K562 (cell line): ENCODE measurements at regions not wholly inside any gene's neighbourhood (a gene's known extent, or its start where the extent isn't known, plus 50 kb on each side); places are given as distances from the start of the nearest gene placed in this dataset.

Experiments
- CBFB ChIP-seq: sonication (generic); formaldehyde crosslinking; IDR thresholded peaks from 2 replicates; pipeline ENCODE4 v1.4.0; 2020; ENCODE audit warnings: mild to moderate bottlenecking, missing genetic modification reagents
- GTF2F1 ChIP-seq: IDR thresholded peaks from 2 replicates; pipeline ENCODE4 v1.6.1; 2011; ENCODE audit warnings: low read depth, low read length, improper control_type of control experiment
- HLTF ChIP-seq: fragments of 450-650 bp; IDR thresholded peaks from 2 replicates; pipeline ENCODE4 v1.6.1; 2016
- IFI16 ChIP-seq: fragments of 250-450 bp; sonication (Bioruptor Pico); IDR thresholded peaks from 2 replicates; pipeline ENCODE4 v2.1.2; 2022; ENCODE audit warnings: mild to moderate bottlenecking, inconsistent platforms
- KDM5B ChIP-seq: fragments of 200-600 bp; sonication (generic); IDR thresholded peaks from 2 replicates; pipeline ENCODE4 v1.6.1; 2012; ENCODE audit warnings: low read depth, mild to moderate bottlenecking, moderate library complexity, low read length, control low read depth, inconsistent platforms; ENCODE audit not compliant: insufficient replicate concordance
- KLF1 ChIP-seq: fragments of 450-650 bp; IDR thresholded peaks from 2 replicates; pipeline ENCODE4 v1.6.1; 2016; ENCODE audit warnings: missing genetic modification characterization, missing compliant biosample characterization
- MYBL2 ChIP-seq, 2 experiments: fragments of 450-650 bp in 1 of 2; sonication (generic) in 1 of 2; formaldehyde crosslinking in 1 of 2; IDR thresholded peaks; 2 replicates each; pipeline versions ENCODE4 v1.6.1 to v1.8.1; 2017 to 2022; ENCODE audit warnings: borderline replicate concordance in 1 of 2, inconsistent platforms in 1 of 2, low read depth in 1 of 2, mild to moderate bottlenecking in 1 of 2, missing genetic modification reagents in 1 of 2, moderate library complexity in 1 of 2
- PHB2 ChIP-seq: fragments of 450-650 bp; IDR thresholded peaks from 2 replicates; pipeline ENCODE4 v1.6.1; 2017; ENCODE audit warnings: low read depth
- PHF8 ChIP-seq: fragments of 200-600 bp; sonication (generic); IDR thresholded peaks from 2 replicates; pipeline ENCODE4 v1.6.1; 2012; ENCODE audit warnings: mixed run types, mild to moderate bottlenecking, inconsistent platforms, low read length, moderate library complexity, borderline replicate concordance
- POLR2AphosphoS5 ChIP-seq: IDR thresholded peaks from 2 replicates; pipeline ENCODE4 v1.6.1; 2011; ENCODE audit warnings: mild to moderate bottlenecking, low read depth, low read length, moderate library complexity; ENCODE audit not compliant: control insufficient read depth, insufficient read depth
- POLR2H ChIP-seq: IDR thresholded peaks from 2 replicates; pipeline ENCODE4 v1.6.1; 2016; ENCODE audit warnings: missing genetic modification characterization, low read depth, mild to moderate bottlenecking, control low read depth, missing compliant biosample characterization, moderate library complexity
- RFX7 ChIP-seq: fragments of 250-450 bp; sonication (Bioruptor Pico); IDR thresholded peaks from 2 replicates; pipeline ENCODE4 v1.5.1; 2021; ENCODE audit warnings: mild to moderate bottlenecking
- SP1 ChIP-seq: sonication (generic); formaldehyde crosslinking; IDR thresholded peaks from 2 replicates; pipeline ENCODE4 v1.8.1; 2022; ENCODE audit warnings: mild to moderate bottlenecking, missing genetic modification reagents
- STAT5A ChIP-seq: IDR thresholded peaks from 2 replicates; pipeline ENCODE4 v1.6.1; 2012; ENCODE audit warnings: low read length, inconsistent platforms, borderline replicate concordance
- U2AF1 ChIP-seq: fragments of 200-400 bp; formaldehyde crosslinking; optimal IDR thresholded peaks from 2 replicates; pipeline ENCODE3; 2017; ENCODE audit warnings: mild to moderate bottlenecking, low read depth, low read length, moderate library complexity
- ZNF3 ChIP-seq: fragments of 250-450 bp; sonication (Bioruptor Pico); IDR thresholded peaks from 2 replicates; pipeline ENCODE4 v1.5.0; 2021; ENCODE audit warnings: mild to moderate bottlenecking, moderate library complexity
- ZNF324 ChIP-seq: fragments of 250-450 bp; sonication (Bioruptor Pico); IDR thresholded peaks from 2 replicates; pipeline ENCODE4 v1.4.0; 2020; ENCODE audit warnings: mild to moderate bottlenecking
- ZNF644 ChIP-seq: fragments of 200-800 bp; sonication (Bioruptor generic); IDR thresholded peaks from 2 replicates; pipeline ENCODE4 v1.6.1; 2016; ENCODE audit warnings: low read depth, missing genetic modification characterization, missing compliant biosample characterization
- ZNF75A ChIP-seq: fragments of 450-650 bp; formaldehyde crosslinking; IDR thresholded peaks from 2 replicates; pipeline ENCODE4 v1.4.0; 2020; ENCODE audit warnings: mild to moderate bottlenecking
- TF ChIP-seq, protein P1 (sequence below): fragments of 450-650 bp; IDR thresholded peaks from 2 replicates; pipeline ENCODE4 v1.6.1; 2016
- TF ChIP-seq, protein P2 (sequence below): fragments of 250-450 bp; sonication (Bioruptor Pico); IDR thresholded peaks from 2 replicates; pipeline ENCODE4 v1.4.0; 2020; ENCODE audit warnings: mild to moderate bottlenecking
- TF ChIP-seq, protein P3 (sequence below), 2 experiments: fragments of 450-650 bp; IDR thresholded peaks; 2 replicates each; pipeline ENCODE4 v1.6.1; 2018; ENCODE audit warnings: mild to moderate bottlenecking in 2 of 2, low read depth in 1 of 2; ENCODE audit not compliant: partially characterized antibody in 2 of 2

DNA sequence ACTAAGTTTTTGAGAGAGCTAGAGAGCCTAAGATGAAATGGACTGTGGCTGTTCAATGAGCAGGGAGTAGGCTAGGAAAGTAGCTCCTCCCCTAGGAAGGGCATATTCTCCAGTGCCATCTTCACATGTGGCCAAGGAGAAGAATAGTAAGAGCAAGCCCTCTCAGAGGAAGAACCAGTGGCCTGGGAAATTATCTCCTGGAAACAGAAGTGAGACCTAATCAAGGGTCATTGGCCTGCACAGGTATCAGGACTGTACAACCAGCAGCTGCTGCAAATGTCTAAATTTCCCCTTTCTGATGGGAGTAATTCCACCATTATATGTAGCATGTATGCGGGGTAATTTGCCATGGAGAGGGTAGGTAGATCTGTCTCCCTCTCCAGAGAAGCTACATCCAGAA is 334.8 kb upstream of the RASGEF1B start (continued):
- TF ChIP-seq, protein P1, sequence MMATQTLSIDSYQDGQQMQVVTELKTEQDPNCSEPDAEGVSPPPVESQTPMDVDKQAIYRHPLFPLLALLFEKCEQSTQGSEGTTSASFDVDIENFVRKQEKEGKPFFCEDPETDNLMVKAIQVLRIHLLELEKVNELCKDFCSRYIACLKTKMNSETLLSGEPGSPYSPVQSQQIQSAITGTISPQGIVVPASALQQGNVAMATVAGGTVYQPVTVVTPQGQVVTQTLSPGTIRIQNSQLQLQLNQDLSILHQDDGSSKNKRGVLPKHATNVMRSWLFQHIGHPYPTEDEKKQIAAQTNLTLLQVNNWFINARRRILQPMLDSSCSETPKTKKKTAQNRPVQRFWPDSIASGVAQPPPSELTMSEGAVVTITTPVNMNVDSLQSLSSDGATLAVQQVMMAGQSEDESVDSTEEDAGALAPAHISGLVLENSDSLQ, result no peak
- TF ChIP-seq CBFB (CRISPR knock-in tag) (no peak), MYBL2 (IDR thresholded peaks at IDR 0.05; ENCODE audit: low read depth) (no peak), MYBL2 (CRISPR knock-in tag; IDR thresholded peaks at IDR 0.05; ENCODE audit: borderline replicate concordance) (no peak), ZNF3 (CRISPR knock-in tag) (no peak), U2AF1 (no peak), STAT5A (peak; percentile 70; the same call in 1 of the 2 replicates), PHB2 (peak; percentile 79), POLR2H (tag) (no peak), SP1 (CRISPR knock-in tag) (no peak), IFI16 (CRISPR knock-in tag) (no peak), KDM5B (no peak), RFX7 (CRISPR knock-in tag) (no peak), ZNF324 (no peak), POLR2AphosphoS5 (peak; percentile 89), KLF1 (no peak), PHF8 (no peak), GTF2F1 (no peak), ZNF644 (tag) (peak; percentile 39; the same call in 1 of the 2 replicates), ZNF75A (CRISPR knock-in tag) (no peak), HLTF (0 out of 2 replicates have a peak, but pooled peaks have one; percentile 26)
- TF ChIP-seq, protein P2, sequence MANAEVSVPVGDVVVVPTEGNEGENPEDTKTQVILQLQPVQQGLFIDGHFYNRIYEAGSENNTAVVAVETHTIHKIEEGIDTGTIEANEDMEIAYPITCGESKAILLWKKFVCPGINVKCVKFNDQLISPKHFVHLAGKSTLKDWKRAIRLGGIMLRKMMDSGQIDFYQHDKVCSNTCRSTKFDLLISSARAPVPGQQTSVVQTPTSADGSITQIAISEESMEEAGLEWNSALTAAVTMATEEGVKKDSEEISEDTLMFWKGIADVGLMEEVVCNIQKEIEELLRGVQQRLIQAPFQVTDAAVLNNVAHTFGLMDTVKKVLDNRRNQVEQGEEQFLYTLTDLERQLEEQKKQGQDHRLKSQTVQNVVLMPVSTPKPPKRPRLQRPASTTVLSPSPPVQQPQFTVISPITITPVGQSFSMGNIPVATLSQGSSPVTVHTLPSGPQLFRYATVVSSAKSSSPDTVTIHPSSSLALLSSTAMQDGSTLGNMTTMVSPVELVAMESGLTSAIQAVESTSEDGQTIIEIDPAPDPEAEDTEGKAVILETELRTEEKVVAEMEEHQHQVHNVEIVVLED (CRISPR knock-in tag), result no peak
- TF ChIP-seq, protein P3, sequence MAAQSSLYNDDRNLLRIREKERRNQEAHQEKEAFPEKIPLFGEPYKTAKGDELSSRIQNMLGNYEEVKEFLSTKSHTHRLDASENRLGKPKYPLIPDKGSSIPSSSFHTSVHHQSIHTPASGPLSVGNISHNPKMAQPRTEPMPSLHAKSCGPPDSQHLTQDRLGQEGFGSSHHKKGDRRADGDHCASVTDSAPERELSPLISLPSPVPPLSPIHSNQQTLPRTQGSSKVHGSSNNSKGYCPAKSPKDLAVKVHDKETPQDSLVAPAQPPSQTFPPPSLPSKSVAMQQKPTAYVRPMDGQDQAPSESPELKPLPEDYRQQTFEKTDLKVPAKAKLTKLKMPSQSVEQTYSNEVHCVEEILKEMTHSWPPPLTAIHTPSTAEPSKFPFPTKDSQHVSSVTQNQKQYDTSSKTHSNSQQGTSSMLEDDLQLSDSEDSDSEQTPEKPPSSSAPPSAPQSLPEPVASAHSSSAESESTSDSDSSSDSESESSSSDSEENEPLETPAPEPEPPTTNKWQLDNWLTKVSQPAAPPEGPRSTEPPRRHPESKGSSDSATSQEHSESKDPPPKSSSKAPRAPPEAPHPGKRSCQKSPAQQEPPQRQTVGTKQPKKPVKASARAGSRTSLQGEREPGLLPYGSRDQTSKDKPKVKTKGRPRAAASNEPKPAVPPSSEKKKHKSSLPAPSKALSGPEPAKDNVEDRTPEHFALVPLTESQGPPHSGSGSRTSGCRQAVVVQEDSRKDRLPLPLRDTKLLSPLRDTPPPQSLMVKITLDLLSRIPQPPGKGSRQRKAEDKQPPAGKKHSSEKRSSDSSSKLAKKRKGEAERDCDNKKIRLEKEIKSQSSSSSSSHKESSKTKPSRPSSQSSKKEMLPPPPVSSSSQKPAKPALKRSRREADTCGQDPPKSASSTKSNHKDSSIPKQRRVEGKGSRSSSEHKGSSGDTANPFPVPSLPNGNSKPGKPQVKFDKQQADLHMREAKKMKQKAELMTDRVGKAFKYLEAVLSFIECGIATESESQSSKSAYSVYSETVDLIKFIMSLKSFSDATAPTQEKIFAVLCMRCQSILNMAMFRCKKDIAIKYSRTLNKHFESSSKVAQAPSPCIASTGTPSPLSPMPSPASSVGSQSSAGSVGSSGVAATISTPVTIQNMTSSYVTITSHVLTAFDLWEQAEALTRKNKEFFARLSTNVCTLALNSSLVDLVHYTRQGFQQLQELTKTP (IDR thresholded peaks at IDR 0.05; ENCODE audit: low read depth in 1 of 2, partially characterized antibody in 2 of 2), result no peak
